ENCODE measurements at regions not wholly inside any gene's neighbourhood (a gene's known extent, or its start where the extent isn't known, plus 50 kb on each side); places are given as distances from the start of the nearest gene placed in this dataset.
"Not testable (repeated sequence)": the region's sequence is repeated elsewhere in the genome, so short reads cannot be mapped to it uniquely, and the experiment has no call there.

- H3K27ac ChIP-seq = no peak overlapping the region
- TF ChIP-seq CTCF (conservative IDR thresholded peaks at IDR 0.05) = no peak
These were observed 126.9 kb upstream of the PRICKLE1 start for GRCh38 chr12:42716491-42716891.

DNA sequence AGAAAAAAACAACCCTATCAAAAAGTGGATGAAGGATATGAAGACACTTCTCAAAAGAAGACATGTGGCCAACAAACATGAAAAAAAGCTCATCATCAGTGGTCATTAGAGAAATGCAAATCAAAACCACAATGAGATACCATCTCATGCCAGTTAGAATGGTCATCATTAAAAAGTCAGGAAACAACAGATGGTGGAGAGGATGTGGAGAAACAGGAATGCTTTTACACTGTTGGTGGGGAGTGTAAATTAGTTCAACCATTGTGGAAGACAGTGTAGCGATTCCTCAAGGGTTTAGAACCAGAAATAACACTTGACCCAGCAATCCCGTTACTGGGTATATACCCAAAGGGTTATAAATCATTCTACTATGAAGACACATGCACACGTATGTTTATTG is 124.0 kb upstream of the PRICKLE1 start:
- not testable (repeated sequence) for H3K27ac ChIP-seq

GRCh38 chr12:42708374-42708773 is 118.8 kb upstream of the PRICKLE1 start:
- H3K27ac ChIP-seq = not testable (repeated sequence)

GRCh38 chr12:42707312-42708226 is 118.0 kb upstream of the PRICKLE1 start:
- no peak overlapping the region for H3K27ac ChIP-seq
- TF ChIP-seq CTCF (conservative IDR thresholded peaks at IDR 0.05) = no peak

DNA sequence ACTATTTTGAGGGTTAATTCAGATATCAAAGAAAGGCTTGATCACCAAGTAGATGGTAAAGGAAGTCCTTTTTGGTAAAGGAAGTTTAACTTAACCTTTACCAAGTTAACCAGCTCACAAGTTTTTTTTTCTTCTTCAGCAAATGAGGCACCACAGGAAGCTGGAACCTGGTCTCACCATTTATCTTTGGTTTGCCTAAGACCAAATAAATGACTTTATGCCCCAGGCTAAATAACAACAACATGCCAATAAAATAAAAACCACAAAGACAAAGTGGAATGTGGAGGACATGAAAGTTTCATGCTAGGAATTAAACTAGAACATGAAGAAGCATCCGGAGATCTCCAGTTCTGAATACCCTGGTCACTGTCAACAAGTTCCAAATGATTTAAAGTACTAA is 116.8 kb upstream of the PRICKLE1 start:
- TF ChIP-seq CTCF (conservative IDR thresholded peaks at IDR 0.05) = no peak
- H3K27ac ChIP-seq = peak overlapping the region; percentile 70

- no peak for TF ChIP-seq CTCF (conservative IDR thresholded peaks at IDR 0.05)
- peak overlapping the region; percentile 70 for H3K27ac ChIP-seq
These were observed 116.3 kb upstream of the PRICKLE1 start for GRCh38 chr12:42705863-42706262.

GRCh38 chr12:42704810-42705401 is 115.4 kb upstream of the PRICKLE1 start:
- H3K27ac ChIP-seq = peak overlapping the region; percentile 70
- no peak for TF ChIP-seq CTCF (conservative IDR thresholded peaks at IDR 0.05)

DNA sequence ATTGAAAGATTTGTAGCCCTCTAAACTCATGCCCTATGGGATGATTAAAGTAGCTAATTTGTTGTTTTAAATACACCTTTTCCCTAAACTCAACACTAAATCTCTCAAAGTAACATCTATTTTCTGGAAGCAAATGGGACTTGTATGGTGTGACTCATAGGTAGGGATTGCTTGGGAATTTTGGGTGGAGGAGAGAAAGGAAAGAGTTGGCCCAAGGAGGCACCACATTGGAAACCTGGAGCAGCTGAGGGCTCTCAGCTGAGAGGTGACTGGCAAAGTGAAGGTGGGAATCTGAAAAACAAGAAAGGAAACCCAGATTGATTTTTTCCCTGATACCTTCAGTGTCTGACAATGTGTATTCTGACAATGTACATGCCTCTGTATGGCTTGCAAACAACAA is 114.8 kb upstream of the PRICKLE1 start:
- TF ChIP-seq CTCF (conservative IDR thresholded peaks at IDR 0.05) = no peak
- peak overlapping the region; percentile 70 for H3K27ac ChIP-seq
